SK-N-MC (cell line): ENCODE measurements at regions not wholly inside any gene's neighbourhood (a gene's known extent, or its start where the extent isn't known, plus 50 kb on each side); places are given as distances from the start of the nearest gene placed in this dataset.

Source experiments
- EZH2 ChIP-seq: fragments of 200-600 bp; sonication (generic); IDR thresholded peaks from one replicate; pipeline ENCODE4 v1.6.1; 2017; ENCODE audit warnings: antibody characterized with exemption
- FOXP2 ChIP-seq: optimal IDR thresholded peaks from 2 replicates; pipeline ENCODE3; 2011; ENCODE audit warnings: mild to moderate bottlenecking, moderate library complexity; ENCODE audit not compliant: insufficient read depth; ENCODE audit errors: extremely low read length, control extremely low read depth
- POLR2AphosphoS5 ChIP-seq: IDR thresholded peaks from 2 replicates; pipeline ENCODE4 v1.6.1; 2012; ENCODE audit warnings: mild to moderate bottlenecking, low read depth, low read length, borderline replicate concordance

GRCh38 chr4:116389139-116389538 lies 696.2 kb downstream of the TRAM1L1 start:
- TF ChIP-seq EZH2 (no peak), POLR2AphosphoS5 (no peak), FOXP2 (no peak)
